T47D (cell line): ENCODE measurements at regions not wholly inside any gene's neighbourhood (a gene's known extent, or its start where the extent isn't known, plus 50 kb on each side); places are given as distances from the start of the nearest gene placed in this dataset.

Source experiments
- DNase-seq, 2 experiments: peaks; one replicate each; pipeline versions ENCODE4 v3.0.0 to v3.0.0-alpha.2; 2011 to 2012; ENCODE audit warnings: low read depth in 1 of 2, low spot score in 1 of 2
- JUND ChIP-seq: IDR thresholded peaks from 2 replicates; pipeline ENCODE4 v1.6.1; 2012; ENCODE audit warnings: low read depth
- in situ Hi-C: cut with HindIII; loops from 2 replicates; pipeline ENCODE4 v1.10.0; 2016; ENCODE audit warnings: low sequenced_read_pairs, low pct_unique_long_range_greater_than_20kb

DNA sequence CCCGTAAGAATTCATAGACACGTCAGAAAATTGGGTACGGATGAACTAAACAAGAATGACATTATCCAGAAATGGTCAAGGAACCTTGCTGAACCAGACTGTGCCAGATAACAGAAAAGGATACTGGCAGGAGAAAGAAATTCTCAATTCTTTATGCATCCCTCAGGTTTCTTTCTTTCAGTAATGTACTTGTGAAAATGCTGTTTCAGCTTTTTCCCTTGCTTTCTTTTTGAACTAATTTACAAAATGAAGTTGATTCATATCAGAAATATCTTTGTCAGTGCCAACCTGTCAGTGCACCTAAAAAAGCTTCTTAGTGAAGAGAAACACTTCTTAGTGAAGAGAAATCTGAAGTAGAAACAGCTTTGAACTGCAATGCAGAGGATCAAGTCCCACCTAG is 643.6 kb upstream of the RORB start:
- no peak for DNase-seq
- no peak for TF ChIP-seq JUND
- in situ Hi-C loops, result no loop called here

DNA sequence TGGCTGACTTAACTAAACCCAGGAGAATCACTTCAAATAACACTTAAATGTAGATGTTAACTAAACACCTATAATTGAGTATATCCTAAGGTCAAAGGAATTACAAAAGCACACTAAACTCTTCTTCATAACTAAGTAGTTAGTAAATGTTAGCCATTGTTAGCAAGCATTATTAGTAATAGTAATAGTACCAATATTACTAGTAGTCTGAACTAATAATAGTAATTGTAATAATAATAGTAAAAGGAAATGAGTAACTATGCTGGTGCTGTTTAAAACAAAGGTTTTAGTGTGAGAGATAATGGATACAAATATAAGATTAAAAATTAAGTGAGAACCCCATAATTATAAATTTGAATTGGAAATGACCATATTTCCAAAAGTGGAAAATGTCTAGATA is 641.9 kb upstream of the RORB start:
- DNase-seq, result no peak
- in situ Hi-C loops, result no loop called here
- TF ChIP-seq JUND, result no peak

DNA sequence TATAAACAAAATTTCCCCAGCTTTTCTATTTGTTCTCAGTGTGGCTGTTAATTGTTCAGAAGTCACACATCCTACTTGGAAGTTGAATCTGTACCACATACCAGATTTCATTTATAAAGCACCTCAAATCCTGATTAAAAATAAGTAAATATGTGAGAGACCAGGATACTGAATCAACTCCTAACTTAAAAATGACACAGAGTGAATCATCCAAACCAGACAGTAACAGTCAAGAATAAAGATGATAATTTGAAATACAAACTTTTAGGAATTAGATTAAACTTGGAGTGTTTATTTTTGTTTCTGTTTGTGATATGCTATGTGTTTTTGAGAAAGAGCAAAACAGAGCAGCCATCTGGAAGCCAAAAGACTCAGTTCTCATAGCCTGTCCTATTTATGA is 633.2 kb upstream of the RORB start:
- in situ Hi-C loops, result no loop called here
- TF ChIP-seq JUND, result no peak
- no peak for DNase-seq

DNA sequence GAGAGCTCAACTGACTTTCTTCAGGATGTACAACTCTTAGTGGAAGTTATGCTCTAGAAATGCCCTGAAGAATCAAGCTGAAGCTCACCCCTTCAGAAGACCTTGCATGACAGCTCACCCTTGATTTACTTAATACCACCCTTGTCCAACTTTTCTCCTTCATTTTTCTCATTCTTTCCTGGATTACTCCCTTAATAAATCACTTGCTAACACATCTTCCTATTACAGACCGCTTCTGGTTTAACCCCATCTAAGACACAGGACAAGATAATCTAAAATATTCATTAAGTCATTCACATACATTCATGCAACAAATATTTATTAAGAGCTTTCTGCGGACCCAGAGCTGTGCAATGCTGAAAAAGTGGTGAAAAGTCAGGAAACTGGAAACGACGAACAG is 630.7 kb upstream of the RORB start:
- in situ Hi-C loops, result no loop called here
- no peak for TF ChIP-seq JUND
- no peak for DNase-seq

DNA sequence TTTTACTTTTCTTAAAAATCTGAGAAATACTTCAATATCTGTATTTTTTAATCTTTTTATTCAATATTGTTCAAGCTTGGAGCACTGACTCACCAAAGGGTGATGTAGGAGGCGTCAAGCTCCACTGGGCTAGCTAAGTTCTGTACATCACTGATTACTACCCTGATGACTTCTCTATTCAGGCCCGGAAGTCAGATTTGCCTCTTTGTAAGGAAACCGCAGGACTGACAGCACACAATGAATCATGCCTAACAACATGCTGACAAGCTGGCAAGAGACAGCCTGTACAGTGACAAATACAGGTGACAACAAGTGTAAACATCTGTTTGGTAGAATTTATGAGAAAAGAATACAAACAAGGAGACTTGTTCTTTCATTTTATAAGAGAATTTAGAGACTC is 627.9 kb upstream of the RORB start:
- in situ Hi-C loops, result no loop called here
- no peak for TF ChIP-seq JUND
- peak in 1 of 2 experiments; percentile 53 for DNase-seq

DNA sequence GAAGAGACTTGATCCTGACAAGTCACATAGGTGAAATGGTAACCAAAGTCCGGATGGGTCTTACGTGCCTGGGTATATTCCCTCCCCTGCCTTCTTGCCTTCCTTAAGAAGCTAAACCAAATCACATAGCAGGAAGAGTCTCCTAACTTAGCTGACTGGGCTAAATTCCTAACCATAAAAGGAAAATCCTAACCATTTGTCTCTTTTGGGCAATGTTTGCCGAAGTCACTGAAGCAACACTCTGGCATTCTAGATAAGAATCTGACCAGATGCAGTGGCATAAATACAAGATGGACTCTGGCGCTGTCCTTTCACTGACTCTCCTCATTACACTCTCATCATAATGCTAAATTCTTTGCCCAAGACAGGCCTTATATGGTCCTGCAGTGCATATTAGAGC is 625.5 kb upstream of the RORB start:
- no peak for TF ChIP-seq JUND
- in situ Hi-C loops, result no loop called here
- peak in 1 of 2 experiments; percentile 60 for DNase-seq

DNA sequence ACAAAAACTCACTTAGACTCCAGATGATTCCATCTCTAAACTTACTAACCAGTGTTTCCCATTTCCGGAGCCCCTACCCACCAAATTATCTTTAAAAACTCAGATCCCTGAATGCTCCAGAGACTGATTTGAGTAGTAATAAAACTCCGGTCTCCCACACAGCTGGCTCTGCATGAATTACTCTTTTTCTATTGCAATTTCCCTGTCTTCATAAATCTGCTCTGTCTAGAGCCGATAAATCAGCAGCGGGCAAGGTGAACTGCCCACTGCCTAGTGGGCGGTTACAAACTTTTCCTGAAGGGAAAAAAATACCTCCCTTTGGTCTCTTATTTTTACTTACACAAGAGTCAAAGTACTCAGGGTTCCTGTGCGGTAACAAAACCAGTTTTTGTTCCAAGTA is 624.4 kb upstream of the RORB start:
- in situ Hi-C loops, result no loop called here
- no peak for TF ChIP-seq JUND
- no peak for DNase-seq

DNA sequence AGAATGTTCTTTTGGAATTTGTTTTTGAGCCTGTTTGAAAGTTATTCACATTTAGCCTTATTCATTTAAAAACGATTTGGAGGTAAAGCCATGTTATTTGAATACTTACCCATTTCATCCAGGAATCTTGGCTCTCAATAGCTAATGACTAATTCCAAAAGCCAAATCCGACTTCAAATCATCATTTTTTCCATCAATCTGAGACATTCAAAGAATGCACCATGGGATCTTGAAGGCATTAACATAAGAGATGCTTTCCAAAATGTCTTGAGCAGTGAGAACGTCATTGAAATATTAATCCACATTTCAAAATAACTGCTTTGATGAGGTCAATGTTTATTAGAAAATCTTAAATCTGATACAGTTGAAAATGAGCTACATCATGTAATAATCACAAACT is 617.0 kb upstream of the RORB start:
- in situ Hi-C loops, result no loop called here
- TF ChIP-seq JUND, result no peak
- no peak for DNase-seq

DNA sequence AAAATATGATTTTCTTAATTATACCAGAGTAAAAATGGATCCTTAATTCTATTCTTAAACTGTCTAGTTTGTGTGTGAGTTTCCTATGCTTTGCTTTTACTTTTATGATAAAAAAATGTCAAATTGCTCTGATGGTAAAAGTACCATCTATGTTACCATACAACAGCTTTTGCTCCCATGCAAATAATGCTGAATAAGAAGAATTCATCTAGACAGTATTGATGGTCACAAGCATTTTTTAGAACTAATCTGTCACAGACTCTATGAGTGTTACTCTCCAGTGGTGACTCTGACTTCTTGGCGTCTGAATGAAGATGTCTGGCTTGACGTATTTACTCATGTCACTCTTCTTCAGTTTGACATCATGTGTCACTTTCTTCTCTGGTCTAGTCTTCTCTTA is 608.1 kb upstream of the RORB start:
- no peak for TF ChIP-seq JUND
- in situ Hi-C loops, result no loop called here
- no peak for DNase-seq

DNA sequence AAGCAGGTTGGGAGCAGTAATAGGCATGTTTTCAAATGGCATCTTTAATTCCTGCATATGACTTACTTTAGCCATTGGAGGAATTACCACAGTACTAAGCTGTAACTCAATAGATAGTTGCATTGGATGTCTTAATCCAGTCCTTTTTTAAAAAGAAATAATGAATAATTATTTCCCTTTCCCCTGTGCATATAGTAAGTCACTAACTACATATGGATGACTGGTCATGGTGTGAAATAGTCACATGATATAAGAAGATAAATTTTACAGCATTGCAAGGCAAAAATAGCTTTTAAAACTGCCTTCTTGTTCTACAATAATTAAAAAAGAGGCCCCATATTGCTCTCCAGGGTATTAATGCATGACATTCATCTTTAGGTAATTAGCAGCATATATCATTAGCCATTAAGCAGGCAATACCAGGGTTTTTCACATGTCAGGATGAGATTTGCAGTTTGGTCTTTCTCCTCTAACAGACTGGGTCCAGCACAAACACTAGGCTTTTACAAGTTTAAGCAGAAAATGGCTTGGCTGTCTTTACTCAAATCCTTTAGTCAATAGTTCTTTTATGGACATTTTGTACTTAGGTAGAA is 606.4 kb upstream of the RORB start:
- in situ Hi-C loops, result no loop called here
- no peak for DNase-seq
- TF ChIP-seq JUND, result no peak

DNA sequence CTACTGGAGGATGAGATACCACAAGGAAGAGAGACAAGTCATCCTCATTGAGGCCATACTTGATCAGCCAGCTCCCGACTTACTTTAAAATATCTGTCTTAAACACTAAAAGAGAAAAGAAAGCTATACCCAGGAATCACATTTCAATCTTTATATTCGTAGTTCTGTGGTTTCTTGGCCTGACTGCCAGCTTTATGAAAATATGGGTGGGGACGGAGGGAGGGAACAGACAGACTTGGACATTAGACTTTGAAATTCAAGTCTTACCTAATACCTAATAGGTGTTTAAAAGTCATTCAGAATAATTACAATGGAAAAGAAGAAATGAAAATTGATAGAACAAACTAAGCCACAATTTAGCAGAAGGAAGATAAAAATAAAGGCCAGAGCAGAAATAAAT is 604.8 kb upstream of the RORB start:
- no peak for DNase-seq
- in situ Hi-C loops, result no loop called here
- TF ChIP-seq JUND, result no peak

DNA sequence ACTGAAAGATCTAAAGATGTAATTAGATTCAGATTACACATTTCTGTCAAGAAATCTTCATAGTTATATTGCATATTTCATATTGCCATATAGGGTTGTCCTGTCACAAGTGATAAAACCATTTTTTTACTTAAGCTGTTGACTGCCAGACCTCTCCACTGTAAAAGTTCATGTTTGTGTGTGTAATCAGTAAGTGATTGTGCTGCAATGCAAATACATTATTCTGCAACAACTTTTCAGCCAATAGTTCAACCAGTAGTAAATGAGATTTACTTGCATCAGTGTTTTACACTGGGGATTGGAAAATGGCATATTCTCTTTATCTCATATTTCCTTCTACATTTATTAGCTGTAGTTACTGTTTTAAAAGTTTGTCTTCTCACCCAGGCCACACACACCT is 603.9 kb upstream of the RORB start:
- in situ Hi-C loops, result no loop called here
- DNase-seq, result no peak
- no peak for TF ChIP-seq JUND

DNA sequence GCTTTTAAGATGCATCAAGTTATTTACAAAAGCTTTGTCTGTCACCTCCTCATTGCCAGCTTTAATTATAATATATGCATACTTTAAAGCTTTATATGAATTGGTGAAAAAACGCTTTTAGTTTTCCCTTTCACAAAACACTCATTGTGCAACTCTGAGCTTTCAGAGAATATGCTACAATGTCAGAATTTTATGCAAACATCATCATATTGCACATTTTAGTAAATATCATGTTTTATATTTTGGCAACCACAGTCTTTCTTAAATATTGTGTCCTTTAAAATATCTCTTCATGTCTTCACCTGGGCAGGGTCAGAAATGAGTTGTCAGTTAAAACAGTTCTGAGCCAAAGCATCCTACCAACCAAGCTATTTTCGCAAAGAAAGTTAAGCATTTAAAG is 601.1 kb upstream of the RORB start:
- DNase-seq, result no peak
- in situ Hi-C loops, result no loop called here
- no peak for TF ChIP-seq JUND

DNA sequence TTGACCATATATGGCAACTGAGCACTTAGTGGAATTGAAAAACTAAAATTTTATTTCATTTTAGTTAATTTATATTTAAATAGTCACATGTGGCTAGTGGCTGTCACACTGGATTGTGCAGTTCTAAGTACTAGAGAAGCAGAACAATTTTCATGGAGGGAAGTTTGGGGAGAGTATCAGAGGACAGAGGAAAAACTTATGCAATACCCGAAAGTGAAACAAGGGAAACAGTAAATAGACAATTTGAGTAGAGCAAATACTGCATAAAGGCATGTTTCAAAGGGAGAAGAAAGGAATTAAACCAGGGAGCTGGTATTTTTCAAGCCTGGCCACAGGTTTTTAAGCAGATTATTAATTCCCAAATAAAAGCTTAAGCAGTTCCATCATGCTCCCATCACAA is 590.5 kb upstream of the RORB start:
- no peak for DNase-seq
- in situ Hi-C loops, result no loop called here
- no peak for TF ChIP-seq JUND
